ENCODE measurements at regions not wholly inside any gene's neighbourhood (a gene's known extent, or its start where the extent isn't known, plus 50 kb on each side); places are given as distances from the start of the nearest gene placed in this dataset.

GRCh38 chr1:87685311-87686135, 356.8 kb downstream of the LMO4 start:
- DNase-seq, result no peak

GRCh38 chr1:87686136-87686495, 357.4 kb downstream of the LMO4 start:
- no peak for DNase-seq

DNA sequence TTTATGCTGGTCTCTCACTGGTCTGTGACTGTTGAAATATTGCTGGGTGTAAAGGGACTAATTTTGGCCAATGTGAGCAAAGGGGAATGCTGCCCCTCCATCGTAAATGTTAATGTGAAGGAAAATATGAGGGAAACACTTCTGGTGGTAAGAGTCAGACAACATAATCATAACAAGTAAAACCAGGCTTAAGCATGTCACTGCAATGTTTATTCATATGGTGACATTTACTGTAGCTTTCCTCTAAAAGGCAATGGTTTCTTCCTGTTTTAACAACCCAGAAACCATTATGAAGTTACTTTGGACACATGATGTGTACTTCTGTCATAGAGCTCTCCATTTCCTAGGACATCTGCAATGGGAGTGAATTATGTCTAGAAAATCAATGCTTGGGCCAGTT, 358.0 kb downstream of the LMO4 start:
- DNase-seq, result no peak

DNA sequence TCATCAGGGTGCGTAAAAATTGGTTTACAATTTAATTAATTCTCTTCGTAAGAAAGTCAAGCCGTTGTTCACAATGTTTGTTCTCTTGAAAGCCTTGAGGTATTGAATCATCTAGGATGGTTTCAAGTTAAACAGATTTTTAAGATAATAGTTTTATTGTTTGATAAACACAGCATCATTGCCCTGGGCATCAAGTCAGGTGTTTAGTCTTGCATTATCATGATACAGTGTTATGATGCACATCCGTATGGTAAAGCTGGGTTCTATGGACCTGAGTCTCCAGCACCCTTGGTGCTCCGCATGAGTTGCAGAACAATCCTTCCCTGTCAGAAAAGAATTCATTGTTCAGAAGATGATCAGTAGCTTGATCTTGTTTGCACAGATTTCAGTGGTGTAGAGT, 359.5 kb downstream of the LMO4 start:
- no peak for DNase-seq

DNA sequence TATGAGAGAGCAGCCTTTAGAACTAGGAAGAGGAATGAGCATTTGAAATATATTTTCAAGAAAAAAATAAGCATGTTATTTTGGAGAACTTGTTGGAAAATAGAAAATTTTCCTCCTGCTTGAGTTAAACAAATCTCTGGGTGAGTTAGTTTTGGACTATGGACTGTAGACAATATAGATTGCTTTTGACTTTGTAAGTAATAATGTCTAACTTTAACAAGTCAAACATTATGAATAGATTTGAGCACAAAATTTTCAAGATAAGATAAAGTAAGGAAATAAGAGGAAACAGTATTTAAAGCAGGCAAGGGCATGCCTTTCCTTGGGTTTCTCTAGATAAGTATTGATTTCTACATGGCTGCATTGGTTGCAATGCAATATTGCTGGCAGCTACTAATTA, 360.8 kb downstream of the LMO4 start:
- DNase-seq, result no peak

GRCh38 chr1:87696483-87696882, 367.8 kb downstream of the LMO4 start:
- no peak for DNase-seq

- no peak for DNase-seq
Measured at GRCh38 chr1:87702455-87702854, 373.8 kb downstream of the LMO4 start.

DNA sequence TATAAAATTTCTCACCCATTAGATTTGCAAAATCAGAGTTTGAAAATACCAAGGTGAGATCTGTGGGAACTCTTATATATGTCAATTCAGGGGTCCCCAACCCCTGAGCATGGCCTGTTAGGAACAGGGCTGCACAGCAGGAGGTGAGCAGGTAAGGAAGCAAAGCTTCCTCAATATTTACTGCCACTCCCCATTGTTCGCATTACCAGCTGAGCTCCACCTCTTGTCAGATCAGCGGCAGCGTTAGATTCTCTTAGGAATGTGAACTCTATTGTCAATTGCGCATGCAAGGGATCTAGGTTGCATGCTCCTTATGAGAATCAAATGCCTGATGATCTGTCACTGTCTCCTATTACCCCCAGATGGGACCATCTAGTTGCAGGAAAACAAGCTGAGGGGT, 376.6 kb downstream of the LMO4 start:
- no peak for DNase-seq

DNA sequence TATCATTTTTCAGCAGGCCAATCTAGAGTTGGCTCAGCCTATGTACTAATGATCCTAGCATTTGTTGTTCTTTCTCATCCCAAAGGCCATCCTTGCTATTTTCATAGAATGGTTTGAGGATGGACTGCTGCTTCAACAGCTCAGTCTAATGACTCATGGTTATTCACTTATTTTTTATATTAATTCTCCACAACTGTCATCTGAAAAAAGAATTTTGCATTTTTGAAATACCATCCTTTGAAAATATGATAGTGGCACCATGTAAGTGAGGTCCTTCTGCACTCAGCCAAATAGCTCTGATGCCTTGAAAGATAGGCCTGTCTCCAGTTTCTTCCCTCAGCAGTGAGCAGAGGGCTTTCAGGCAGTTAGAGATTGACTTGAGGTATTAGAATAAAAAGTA, 377.5 kb downstream of the LMO4 start:
- peak; percentile 3 for DNase-seq

DNA sequence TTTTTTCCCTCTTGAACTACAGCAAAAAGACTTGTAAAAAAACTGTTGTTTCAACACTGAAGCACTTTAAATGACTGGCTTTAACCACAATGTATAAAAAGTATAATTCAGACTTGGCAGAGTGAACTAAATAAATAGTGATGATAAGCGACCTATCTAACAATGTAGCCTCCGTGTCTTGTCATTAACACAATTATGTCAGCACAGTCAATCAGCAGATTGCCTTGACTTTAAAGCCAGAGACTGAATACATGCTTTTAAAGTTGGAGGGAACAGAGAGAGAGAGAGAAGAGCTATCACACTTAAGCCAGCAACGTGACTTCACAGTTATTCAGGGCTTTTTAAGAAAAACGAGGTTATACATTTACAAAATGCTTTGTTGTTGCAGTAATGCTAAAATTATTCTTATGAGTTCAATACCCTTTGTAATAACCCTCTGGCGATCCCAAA, 378.1 kb downstream of the LMO4 start:
- no peak for DNase-seq

- no peak for DNase-seq
Measured at GRCh38 chr1:87707411-87707810, 378.7 kb downstream of the LMO4 start.

GRCh38 chr1:87712261-87713010, 383.8 kb downstream of the LMO4 start:
- DNase-seq, result no peak

GRCh38 chr1:87714278-87714677, 385.6 kb downstream of the LMO4 start:
- no peak for DNase-seq

DNA sequence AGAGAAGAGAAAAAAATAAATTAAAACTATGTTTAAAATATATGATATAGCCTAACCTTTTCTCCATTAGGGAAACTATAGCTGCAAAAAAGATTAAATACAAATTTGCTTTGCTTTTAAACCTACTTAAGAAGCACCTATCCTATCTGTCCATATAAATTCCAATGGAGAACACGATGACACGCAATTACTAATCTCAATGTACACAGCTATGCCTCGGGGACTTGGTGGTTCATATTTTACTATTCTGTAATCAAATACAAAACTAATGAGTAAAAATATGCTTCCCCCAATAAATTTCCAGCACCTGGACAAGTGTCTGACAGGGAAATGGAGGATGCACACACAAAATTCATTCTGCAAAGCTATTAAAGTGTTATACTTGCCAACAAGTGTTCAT, 386.4 kb downstream of the LMO4 start:
- DNase-seq, result no peak

DNA sequence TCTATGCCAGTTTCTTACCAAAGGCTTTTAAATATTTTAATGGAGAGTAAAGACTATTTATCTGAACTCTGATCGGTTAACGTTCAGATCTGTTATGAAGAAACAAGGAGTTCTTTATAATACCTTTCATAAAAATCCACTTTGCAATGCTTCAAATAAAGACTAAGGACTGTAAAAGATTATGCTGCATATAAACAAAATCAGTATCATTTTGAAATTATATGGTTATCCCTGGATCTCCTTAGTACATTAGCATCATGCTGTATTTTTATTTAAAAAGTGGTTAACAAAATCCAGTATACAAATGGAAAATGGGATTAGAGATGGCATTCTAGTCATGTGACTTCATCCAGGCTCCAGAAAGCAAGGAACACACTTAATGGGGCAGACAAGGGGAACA, 386.8 kb downstream of the LMO4 start:
- no peak for DNase-seq

- DNase-seq, result no peak
Measured at GRCh38 chr1:87717157-87717670, 388.5 kb downstream of the LMO4 start.

DNA sequence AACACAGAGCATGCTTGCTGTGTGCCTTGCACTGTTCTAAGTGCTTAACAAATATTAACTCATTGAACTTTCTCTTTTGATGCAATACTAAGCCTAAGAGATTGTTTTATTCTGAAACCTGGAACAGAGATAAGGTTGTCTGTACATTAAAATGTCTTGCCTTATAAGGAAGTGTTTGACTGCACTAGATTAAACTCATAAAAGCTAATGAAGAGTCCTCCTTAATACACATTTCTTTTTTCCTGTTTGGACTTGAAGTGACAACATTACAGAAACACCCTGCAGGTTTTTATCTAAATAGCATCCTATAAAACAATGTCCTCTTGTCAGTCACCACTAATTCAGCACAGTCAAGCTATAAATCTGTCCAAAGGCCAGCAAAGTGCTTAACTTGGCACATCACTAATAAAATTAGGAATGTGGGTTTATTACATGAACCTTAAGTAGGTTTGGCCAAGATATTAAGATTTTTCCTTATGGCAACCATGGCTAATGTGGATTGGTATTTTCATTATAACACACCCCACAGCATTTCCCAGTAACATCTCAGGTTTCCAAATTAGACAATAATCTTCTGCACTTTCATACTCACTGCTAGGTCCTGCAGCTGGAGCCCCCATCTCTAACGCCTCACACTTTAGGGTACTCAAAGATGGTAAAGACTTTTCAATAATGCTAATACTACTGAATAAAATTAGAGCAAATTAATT, 389.7 kb downstream of the LMO4 start:
- DNase-seq, result no peak

DNA sequence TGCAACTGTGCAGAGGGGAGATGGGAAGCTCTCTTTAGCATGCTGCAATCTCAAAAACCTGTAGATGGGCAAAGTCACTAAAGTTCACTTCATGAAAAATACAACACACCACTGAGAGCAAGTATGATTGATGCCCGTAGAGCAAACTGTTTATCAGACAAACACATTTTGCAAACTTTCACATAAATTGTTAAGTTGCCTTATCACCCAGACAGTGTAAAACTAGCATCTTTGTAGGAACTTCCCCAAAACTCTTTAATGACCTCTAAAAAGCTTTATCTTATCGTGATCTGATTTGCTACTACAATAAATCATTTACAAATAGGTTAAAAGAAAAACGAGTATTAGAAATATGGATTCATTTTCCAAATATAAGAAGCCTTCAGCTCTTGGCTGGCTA, 391.0 kb downstream of the LMO4 start:
- no peak for DNase-seq

DNA sequence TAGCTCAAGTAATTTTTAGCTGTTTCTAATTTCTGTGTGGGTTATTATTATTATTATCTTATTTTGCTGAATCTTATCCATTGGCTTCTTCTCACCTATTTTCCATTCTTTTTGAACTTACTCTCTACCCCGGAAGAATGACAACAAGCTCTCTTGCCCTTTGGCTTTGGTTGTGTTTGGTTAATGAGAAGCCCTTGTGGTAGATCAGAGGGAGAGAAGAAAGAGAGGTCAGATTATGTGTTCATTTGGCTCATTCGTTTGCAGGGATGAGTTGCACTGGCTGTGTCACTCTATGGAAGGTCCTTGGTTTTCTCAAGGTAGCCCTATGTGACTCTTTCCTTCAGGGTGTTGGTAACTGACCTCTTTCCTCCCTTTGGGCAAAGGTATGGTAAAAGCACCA, 391.9 kb downstream of the LMO4 start:
- no peak for DNase-seq

- DNase-seq, result no peak
Measured at GRCh38 chr1:87723193-87723592, 394.5 kb downstream of the LMO4 start.

GRCh38 chr1:87728169-87728568, 399.5 kb downstream of the LMO4 start:
- no peak for DNase-seq

DNA sequence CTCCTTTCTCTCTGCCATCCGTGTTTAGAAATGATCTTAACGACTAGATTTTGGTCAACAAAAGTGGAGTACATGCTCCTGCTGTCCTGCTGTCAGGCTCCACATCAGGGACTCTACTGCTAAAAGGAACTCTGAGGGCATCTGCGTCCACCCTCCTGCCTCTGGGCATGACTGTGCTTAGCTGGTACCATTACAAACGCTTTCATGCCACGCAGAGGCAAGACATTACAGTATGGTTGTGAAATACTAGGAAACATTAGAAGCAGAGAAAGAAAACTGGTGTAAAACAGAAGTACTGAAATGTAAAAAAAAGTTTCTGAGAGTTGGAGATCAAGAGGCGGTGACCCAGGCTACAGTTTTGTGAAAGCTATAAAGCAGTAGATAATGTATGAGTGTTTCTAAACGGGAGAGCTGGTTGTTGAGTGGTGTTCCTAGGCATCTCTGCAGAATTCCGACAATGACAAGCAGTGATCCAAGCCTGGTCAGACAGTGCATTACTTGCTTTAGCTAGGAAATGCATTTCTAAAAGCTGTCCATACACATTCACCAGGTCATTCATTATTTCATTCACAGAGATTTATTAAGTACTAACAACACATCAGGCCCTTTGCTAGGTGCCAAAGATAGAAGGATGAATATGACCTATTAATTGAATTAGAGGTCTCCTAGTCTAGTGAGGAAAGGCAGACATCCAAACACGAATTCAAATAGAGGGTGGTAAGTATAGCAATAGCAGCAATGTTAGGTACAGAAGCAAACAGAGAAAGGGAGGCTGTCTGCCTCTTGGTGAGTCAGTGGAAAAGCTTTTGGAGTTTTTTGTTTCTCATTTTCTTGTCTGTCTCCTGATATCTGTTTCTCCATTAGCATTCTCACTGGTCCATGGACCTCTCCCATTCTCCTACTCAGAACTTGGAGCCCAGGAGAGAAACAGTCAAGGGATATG, 401.9 kb downstream of the LMO4 start:
- no peak for DNase-seq

All from HCEC 1CT (cell line).